IMR-90 (cell line): ENCODE measurements at regions not wholly inside any gene's neighbourhood (a gene's known extent, or its start where the extent isn't known, plus 50 kb on each side); places are given as distances from the start of the nearest gene placed in this dataset.

Experiments used
- ATAC-seq: fragments of 200-7000 bp; cut with Tn5 transposase; 2 replicates; pipeline ENCODE4 v1.9.1; 2020; ENCODE audit warnings: low read depth, mild to moderate bottlenecking, moderate library complexity
- BruUV-seq: library from RNA; stranded (reverse); fragments of 400-500 nt; replicated peaks from 2 replicates; lab custom pipeline; 2021; lab: Mats Ljungman, UMichigan
- CTCF ChIA-PET: fragments of 300-600 bp; formaldehyde crosslinking; extraction: SDS; loops from one replicate; lab custom pipeline; 2021; ENCODE audit warnings: antibody characterized with exemption; lab: Yijun Ruan, JAX
- POLR2A ChIA-PET: fragments of 300-600 bp; sonication (Branson Sonifier 250); formaldehyde crosslinking; loops from one replicate; lab custom pipeline; 2022; ENCODE audit warnings: antibody characterized with exemption; ENCODE audit not compliant: unreplicated experiment; lab: Charles Lee
- DNase-seq: peaks from one replicate; pipeline ENCODE4 v3.0.0; 2013
- H2AFZ ChIP-seq: replicated peaks from 2 replicates; pipeline ENCODE3; 2013; ENCODE audit warnings: low read length, mild to moderate bottlenecking; ENCODE audit not compliant: poor library complexity
- H2AK5ac ChIP-seq: 2 replicates; pipeline ENCODE4 v1.6.1; 2013; ENCODE audit warnings: low read depth, low read length, inconsistent platforms
- H2AK9ac ChIP-seq: replicated peaks from 2 replicates; pipeline ENCODE3; 2013; ENCODE audit warnings: mild to moderate bottlenecking, low read depth, low read length, moderate library complexity; ENCODE audit not compliant: poor library complexity
- H2BK120ac ChIP-seq: 2 replicates; pipeline ENCODE4 v1.6.1; 2013; ENCODE audit warnings: low read depth, low read length, inconsistent platforms
- H2BK15ac ChIP-seq: 3 replicates; pipeline ENCODE4 v1.6.1; 2013; ENCODE audit warnings: low read depth, low read length, inconsistent platforms
- H2BK20ac ChIP-seq: 2 replicates; pipeline ENCODE4 v1.6.1; 2013; ENCODE audit warnings: low read depth, mild to moderate bottlenecking, inconsistent platforms, low read length, moderate library complexity
- H2BK5ac ChIP-seq: 2 replicates; pipeline ENCODE4 v1.6.1; 2013; ENCODE audit warnings: mild to moderate bottlenecking, low read depth, low read length, inconsistent platforms; ENCODE audit not compliant: poor library complexity, severe bottlenecking
- H3K14ac ChIP-seq: replicated peaks from 2 replicates; pipeline ENCODE4 v1.6.1; 2013; ENCODE audit warnings: low read depth, low read length, inconsistent platforms
- H3K18ac ChIP-seq: 2 replicates; pipeline ENCODE4 v1.6.1; 2013; ENCODE audit warnings: low read depth, low read length, control low read depth
- H3K23ac ChIP-seq: 2 replicates; pipeline ENCODE4 v1.6.1; 2013; ENCODE audit warnings: low read depth, low read length, inconsistent platforms
- H3K27ac ChIP-seq: 2 replicates; pipeline ENCODE4 v1.5.1; 2013; ENCODE audit warnings: mild to moderate bottlenecking, control low read depth, low read length; ENCODE audit not compliant: insufficient read depth
- H3K27me3 ChIP-seq: 2 replicates; pipeline ENCODE4 v1.6.1; 2013; ENCODE audit warnings: low read length; ENCODE audit not compliant: control insufficient read depth, insufficient read depth
- H3K36me3 ChIP-seq: 2 replicates; pipeline ENCODE4 v1.6.1; 2013; ENCODE audit warnings: low read length, mixed read lengths; ENCODE audit not compliant: control insufficient read depth, insufficient read depth
- H3K4ac ChIP-seq: 2 replicates; pipeline ENCODE4 v1.6.1; 2013; ENCODE audit warnings: low read depth, low read length, inconsistent platforms
- H3K4me1 ChIP-seq: 2 replicates; pipeline ENCODE4 v1.6.1; 2013; ENCODE audit warnings: low read length, mixed read lengths; ENCODE audit not compliant: control insufficient read depth, insufficient read depth
- H3K4me2 ChIP-seq: 2 replicates; pipeline ENCODE4 v1.6.1; 2013; ENCODE audit warnings: low read depth, mild to moderate bottlenecking, control low read depth, low read length, moderate library complexity
- H3K4me3 ChIP-seq: 2 replicates; pipeline ENCODE4 v1.5.1; 2013; ENCODE audit warnings: low read depth, mild to moderate bottlenecking, control low read depth, low read length, moderate library complexity; ENCODE audit not compliant: insufficient read depth
- H3K56ac ChIP-seq: 2 replicates; pipeline ENCODE4 v1.6.1; 2013; ENCODE audit warnings: low read length, inconsistent platforms; ENCODE audit not compliant: insufficient read depth; ENCODE audit errors: extremely low read depth
- H3K79me1 ChIP-seq, 2 experiments: 2 replicates each; pipeline ENCODE4 v1.6.1; 2013; ENCODE audit warnings: low read length in 2 of 2, inconsistent platforms in 1 of 2, low read depth in 1 of 2
- H3K9ac ChIP-seq: 2 replicates; pipeline ENCODE4 v1.6.1; 2013; ENCODE audit warnings: low read depth, low read length, control low read depth
- H3K9me1 ChIP-seq: 2 replicates; pipeline ENCODE4 v1.6.1; 2013; ENCODE audit warnings: low read length, inconsistent platforms; ENCODE audit not compliant: insufficient read depth
- H3K9me3 ChIP-seq: 2 replicates; pipeline ENCODE4 v1.6.1; 2013; ENCODE audit warnings: low read length; ENCODE audit not compliant: control insufficient read depth, insufficient read depth
- H4K20me1 ChIP-seq: 2 replicates; pipeline ENCODE4 v1.6.1; 2013; ENCODE audit warnings: low read length, inconsistent platforms; ENCODE audit not compliant: insufficient read depth
- H4K5ac ChIP-seq: 2 replicates; pipeline ENCODE4 v1.6.1; 2013; ENCODE audit warnings: mild to moderate bottlenecking, low read depth, low read length, control low read depth
- H4K8ac ChIP-seq, 2 experiments: 2 replicates each; pipeline ENCODE4 v1.6.1; 2013; ENCODE audit warnings: low read depth in 2 of 2, low read length in 2 of 2, control low read depth in 1 of 2, inconsistent platforms in 1 of 2
- H4K91ac ChIP-seq: 2 replicates; pipeline ENCODE4 v1.6.1; 2013; ENCODE audit warnings: low read depth, low read length, inconsistent platforms; ENCODE audit not compliant: insufficient read depth
- FOS ChIP-seq: fragments of 150-350 bp; IDR thresholded peaks from 2 replicates; pipeline ENCODE4 v1.6.1; 2016; ENCODE audit warnings: low read depth, low read length
- MAFK ChIP-seq: IDR thresholded peaks from 2 replicates; pipeline ENCODE4 v1.6.1; 2012; ENCODE audit warnings: low read depth, low read length, improper control_type of control experiment
- POLR2A ChIP-seq: IDR thresholded peaks from 2 replicates; pipeline ENCODE4 v1.6.1; 2012; ENCODE audit warnings: mild to moderate bottlenecking, low read depth, low read length
- RCOR1 ChIP-seq: IDR thresholded peaks from 2 replicates; pipeline ENCODE4 v1.6.1; 2012; ENCODE audit warnings: mild to moderate bottlenecking, low read length, improper control_type of control experiment; ENCODE audit not compliant: insufficient replicate concordance
- SMC3 ChIP-seq: fragments of 150-350 bp; IDR thresholded peaks from 2 replicates; pipeline ENCODE4 v1.6.1; 2016; ENCODE audit warnings: low read depth, mild to moderate bottlenecking, antibody characterized with exemption, low read length, moderate library complexity
- WGBS, 2 experiments: methylation state at CpG; one replicate each; pipeline versions ENCODE4 v1.1.5 to v1.1.7; 2013; ENCODE audit warnings: missing lambda C conversion rate in 2 of 2; ENCODE audit not compliant: insufficient read length in 1 of 2; ENCODE audit errors: extremely low coverage in 2 of 2; 5-methylcytosine and 5-hydroxymethylcytosine counted together
- dilution Hi-C: fragments of 300-500 bp; cut with HindIII; formaldehyde crosslinking; loops from one replicate; pipeline ENCODE4 v1.14.3; 2018; ENCODE audit warnings: low sequenced_read_pairs; ENCODE audit not compliant: unreplicated experiment
- in situ Hi-C: fragments of 300-500 bp; cut with MboI; formaldehyde crosslinking; loops from 3 replicates; pipeline ENCODE4 v1.14.3; 2019; ENCODE audit warnings: low sequenced_read_pairs, inconsistent platforms, mixed read lengths
- intact Hi-C: fragments of 100-400 bp; cut with micrococcal nuclease; formaldehyde crosslinking; loops from 2 replicates; pipeline ENCODE4 v1.10.0; 2022

GRCh38 chr10:22831586-22831985, 96.3 kb upstream of the ARMC3 start:
- H2AK9ac ChIP-seq = no peak overlapping the region
- ChIA-PET CTCF (no interaction called here), POLR2A (interaction anchor here (0.6 kb wide), 1 partner anchor 901 kb away, joined by 3 read pairs; no protein-coding TSS in a partner anchor)
- no peak overlapping the region for H2BK5ac ChIP-seq
- no peaks in the 10 kb centered on the region for H3K36me3 ChIP-seq
- no peak overlapping the region for H2AFZ ChIP-seq
- H4K5ac ChIP-seq = no peak overlapping the region
- DNase-seq (no peak), ATAC-seq (no peak)
- H3K4ac ChIP-seq = no peak overlapping the region; the same call in 1 of the 2 replicates
- in situ Hi-C loops (no loop called here), intact Hi-C loops (no loop called here), dilution Hi-C loops (no loop called here)
- no CpG with 5 or more reads among the region's 8 CpGs for WGBS, 2 experiments
- H2AK5ac ChIP-seq = no peak overlapping the region; the same call in 1 of the 2 replicates
- no peak overlapping the region for H3K18ac ChIP-seq
- H3K56ac ChIP-seq = no peak overlapping the region
- no peak overlapping the region for H2BK20ac ChIP-seq
- H2BK15ac ChIP-seq = no peak overlapping the region
- H3K27ac ChIP-seq = no peak overlapping the region
- H3K4me3 ChIP-seq = no peak overlapping the region
- no peak overlapping the region for H3K9ac ChIP-seq
- no peaks in the 10 kb centered on the region for H4K20me1 ChIP-seq
- no peaks in the 10 kb centered on the region for H3K79me1 ChIP-seq
- no peak overlapping the region for H4K8ac ChIP-seq
- H3K9me3 ChIP-seq = no peaks in the 10 kb centered on the region
- H4K91ac ChIP-seq = no peak overlapping the region
- no peak overlapping the region for H2BK120ac ChIP-seq
- no peaks in the 10 kb centered on the region for H3K27me3 ChIP-seq
- TF ChIP-seq FOS (no peak), MAFK (no peak), RCOR1 (no peak), SMC3 (no peak), POLR2A (no peak)
- H3K4me2 ChIP-seq = no peak overlapping the region
- H3K14ac ChIP-seq = no peak overlapping the region
- peaks cover 3% of the 10 kb centered on the region for H3K4me1 ChIP-seq
- BruUV-seq = no TSS peak
- H3K23ac ChIP-seq = no peak overlapping the region
- no peaks in the 10 kb centered on the region for H3K9me1 ChIP-seq
